ENCODE measurements at regions not wholly inside any gene's neighbourhood (a gene's known extent, or its start where the extent isn't known, plus 50 kb on each side); places are given as distances from the start of the nearest gene placed in this dataset.

GRCh38 chr2:422676-423435 is 135.0 kb upstream of the ALKAL2 start:
- no peak for TF ChIP-seq CTCF (IDR thresholded peaks at IDR 0.05)

- TF ChIP-seq CTCF (IDR thresholded peaks at IDR 0.05) = no peak
Measured at GRCh38 chr2:421406-421805, 133.5 kb upstream of the ALKAL2 start.

- no peak for TF ChIP-seq CTCF (IDR thresholded peaks at IDR 0.05)
Measured at GRCh38 chr2:419687-420317, 131.9 kb upstream of the ALKAL2 start.

GRCh38 chr2:417662-418061 is 129.8 kb upstream of the ALKAL2 start:
- TF ChIP-seq CTCF (IDR thresholded peaks at IDR 0.05) = no peak

- no peak for TF ChIP-seq CTCF (IDR thresholded peaks at IDR 0.05)
Measured at GRCh38 chr2:417006-417405, 129.1 kb upstream of the ALKAL2 start.

- TF ChIP-seq CTCF (IDR thresholded peaks at IDR 0.05) = no peak
Measured at GRCh38 chr2:415986-416610, 128.2 kb upstream of the ALKAL2 start.

- TF ChIP-seq CTCF (IDR thresholded peaks at IDR 0.05) = no peak
Measured at GRCh38 chr2:409523-409922, 121.6 kb upstream of the ALKAL2 start.

All from LNCAP (cell line).